Naive thymus-derived CD4-positive, alpha-beta T cell (primary cell): ENCODE measurements at regions not wholly inside any gene's neighbourhood (a gene's known extent, or its start where the extent isn't known, plus 50 kb on each side); places are given as distances from the start of the nearest gene placed in this dataset.

Experiments used
- ATAC-seq: fragments of 150-1000 bp; cut with Tn5 transposase; 2 replicates; pipeline ENCODE4 v1.10.0; 2021; ENCODE audit warnings: mild to moderate bottlenecking, moderate library complexity
- CTCF ChIA-PET: fragments of 350-600 bp; sonication (Branson Sonifier 250); formaldehyde crosslinking; loops from one replicate; lab custom pipeline; 2021; ENCODE audit warnings: antibody characterized with exemption; lab: Charles Lee
- POLR2A ChIA-PET: fragments of 350-600 bp; sonication (Branson Sonifier 250); formaldehyde crosslinking; loops from one replicate; lab custom pipeline; 2021; ENCODE audit warnings: antibody characterized with exemption, inconsistent platforms; lab: Charles Lee
- DNase-seq, 9 donors: peaks; one replicate each; pipeline versions ENCODE4 v3.0.0 to v3.0.0-alpha.2; 2020 to 2022; ENCODE audit warnings: mixed read lengths in 1 of 9
- H3K27ac ChIP-seq: one replicate; pipeline ENCODE4 v1.7.0; 2013; ENCODE audit warnings: mild to moderate bottlenecking, low read depth, low read length, moderate library complexity
- H3K27me3 ChIP-seq, 2 donors: one replicate each; pipeline ENCODE4 v1.7.0; 2013; ENCODE audit warnings: low read length in 2 of 2, mild to moderate bottlenecking in 2 of 2, moderate library complexity in 2 of 2; ENCODE audit not compliant: control insufficient read depth in 2 of 2, insufficient read depth in 2 of 2
- H3K36me3 ChIP-seq, 3 experiments: 1 replicate in 2 of 3; 2 replicates in 1 of 3; pipeline ENCODE4 v1.7.0; 2013; ENCODE audit warnings: low read length in 3 of 3, mild to moderate bottlenecking in 3 of 3, moderate library complexity in 1 of 3; ENCODE audit not compliant: insufficient read depth in 3 of 3, control insufficient read depth in 2 of 3
- H3K4me1 ChIP-seq, 2 donors: one replicate each; pipeline ENCODE4 v1.7.0; 2013; ENCODE audit warnings: low read length in 2 of 2, mild to moderate bottlenecking in 2 of 2, moderate library complexity in 1 of 2; ENCODE audit not compliant: control insufficient read depth in 2 of 2, insufficient read depth in 2 of 2
- H3K4me3 ChIP-seq: 2 replicates; pipeline ENCODE4 v1.7.0; 2013; ENCODE audit warnings: mild to moderate bottlenecking, low read length
- H3K9me3 ChIP-seq, 3 experiments: 1 replicate in 2 of 3; 2 replicates in 1 of 3; pipeline ENCODE4 v1.7.0; 2013; ENCODE audit warnings: low read length in 3 of 3; ENCODE audit not compliant: control insufficient read depth in 2 of 3
- H3K27ac Mint-ChIP-seq, 9 donors: one replicate each; pipeline ENCODE4 v1.8.0; 2020 to 2022; ENCODE audit warnings: mixed read lengths in 9 of 9, mild to moderate bottlenecking in 8 of 9, moderate library complexity in 5 of 9, inconsistent platforms in 2 of 9
- H3K27me3 Mint-ChIP-seq, 5 donors: one replicate each; pipeline ENCODE4 v1.8.0; 2021 to 2022; ENCODE audit warnings: mixed read lengths in 5 of 5, mild to moderate bottlenecking in 1 of 5
- H3K36me3 Mint-ChIP-seq, 5 donors: one replicate each; pipeline ENCODE4 v1.8.0; 2020 to 2022; ENCODE audit warnings: mixed read lengths in 5 of 5, mild to moderate bottlenecking in 3 of 5, inconsistent platforms in 1 of 5
- H3K4me1 Mint-ChIP-seq, 7 donors: one replicate each; pipeline ENCODE4 v1.8.0; 2020 to 2022; ENCODE audit warnings: mixed read lengths in 7 of 7, mild to moderate bottlenecking in 3 of 7, inconsistent platforms in 1 of 7
- H3K4me3 Mint-ChIP-seq, 10 donors: one replicate each; pipeline ENCODE4 v1.8.0; 2020 to 2022; ENCODE audit warnings: mild to moderate bottlenecking in 10 of 10, mixed read lengths in 10 of 10, moderate library complexity in 6 of 10, inconsistent platforms in 2 of 10
- H3K9me3 Mint-ChIP-seq, 11 donors: one replicate each; pipeline ENCODE4 v1.8.0; 2020 to 2022; ENCODE audit warnings: mixed read lengths in 11 of 11, mild to moderate bottlenecking in 4 of 11, inconsistent platforms in 1 of 11, moderate library complexity in 1 of 11
- intact Hi-C, 2 donors: fragments of 100-400 bp; cut with micrococcal nuclease; formaldehyde crosslinking; loops; one replicate each; pipeline ENCODE4 v1.15.1; 2023

GRCh38 chr2:192275632-192276031, 80.9 kb upstream of the TMEFF2 start:
- no peaks in the 10 kb centered on the region for H3K36me3 Mint-ChIP-seq
- peaks cover 0 to 10% (median 4%) of the 10 kb centered on the region in 5 donors for H3K27me3 Mint-ChIP-seq
- POLR2A ChIA-PET: no interaction called here

GRCh38 chr2:192267484-192267883, 72.8 kb upstream of the TMEFF2 start:
- Histone ChIP-seq H3K27ac (no peak overlapping the region), H3K4me1 (no peaks in the 10 kb centered on the region), H3K4me3 (no peak overlapping the region), H3K9me3 (no peaks in the 10 kb centered on the region), H3K27me3 (no peaks in the 10 kb centered on the region), H3K36me3 (no peaks in the 10 kb centered on the region)
- no peak for ATAC-seq
- peaks cover 0 to 3% (median 0%) of the 10 kb centered on the region in 11 donors for H3K9me3 Mint-ChIP-seq
- intact Hi-C loops: no loop called here
- POLR2A ChIA-PET: no interaction called here
- DNase-seq: no peak
- no peaks in the 10 kb centered on the region for H3K27me3 Mint-ChIP-seq
- CTCF ChIA-PET: no interaction called here
- H3K4me1 Mint-ChIP-seq: no peaks in the 10 kb centered on the region
- H3K36me3 Mint-ChIP-seq: no peaks in the 10 kb centered on the region
- no peak overlapping the region for H3K4me3 Mint-ChIP-seq
- H3K27ac Mint-ChIP-seq: no peak overlapping the region

More at GRCh38 chr2:192275632-192276031, 80.9 kb upstream of the TMEFF2 start:
- no peak overlapping the region for H3K27ac ChIP-seq
- Mint-ChIP-seq H3K9me3 (peaks cover 0 to 6% (median 4%) of the 10 kb centered on the region in 11 donors), H3K4me3 (no peak overlapping the region), H3K4me1 (peaks cover 0 to 2% (median 0%) of the 10 kb centered on the region in 7 donors), H3K27ac (no peak overlapping the region)
- ATAC-seq (no peak), DNase-seq (no peak)
- no peaks in the 10 kb centered on the region for H3K27me3 ChIP-seq
- intact Hi-C loops: no loop called here
- H3K4me1 ChIP-seq: no peaks in the 10 kb centered on the region
- CTCF ChIA-PET: no interaction called here
- H3K9me3 ChIP-seq: no peaks in the 10 kb centered on the region
- H3K4me3 ChIP-seq: no peak overlapping the region
- H3K36me3 ChIP-seq: no peaks in the 10 kb centered on the region

GRCh38 chr2:192265751-192266150, 71.0 kb upstream of the TMEFF2 start:
- H3K4me3 Mint-ChIP-seq: no peak overlapping the region
- H3K36me3 Mint-ChIP-seq: no peaks in the 10 kb centered on the region
- Histone ChIP-seq H3K27me3 (no peaks in the 10 kb centered on the region), H3K27ac (no peak overlapping the region), H3K4me3 (no peak overlapping the region), H3K4me1 (no peaks in the 10 kb centered on the region), H3K36me3 (no peaks in the 10 kb centered on the region), H3K9me3 (no peaks in the 10 kb centered on the region)
- intact Hi-C loops: no loop called here
- ChIA-PET CTCF (no interaction called here), POLR2A (no interaction called here)
- no peak overlapping the region for H3K27ac Mint-ChIP-seq
- H3K9me3 Mint-ChIP-seq: peaks cover 0 to 3% (median 0%) of the 10 kb centered on the region in 11 donors
- no peaks in the 10 kb centered on the region for H3K27me3 Mint-ChIP-seq
- ATAC-seq (no peak), DNase-seq (no peak)
- no peaks in the 10 kb centered on the region for H3K4me1 Mint-ChIP-seq

- no peaks in the 10 kb centered on the region for H3K27me3 ChIP-seq
- H3K9me3 ChIP-seq: no peaks in the 10 kb centered on the region
- intact Hi-C loops: no loop called here
- Mint-ChIP-seq H3K27me3 (peaks cover 0 to 3% (median 0%) of the 10 kb centered on the region in 5 donors), H3K36me3 (no peaks in the 10 kb centered on the region), H3K9me3 (peaks cover 0 to 2% (median 0%) of the 10 kb centered on the region in 11 donors), H3K4me1 (no peaks in the 10 kb centered on the region), H3K27ac (no peak overlapping the region), H3K4me3 (no peak overlapping the region)
- H3K27ac ChIP-seq: no peak overlapping the region
- ATAC-seq (no peak), DNase-seq (no peak)
- ChIA-PET POLR2A (no interaction called here), CTCF (no interaction called here)
- H3K4me1 ChIP-seq: no peaks in the 10 kb centered on the region
- H3K4me3 ChIP-seq: no peak overlapping the region
- H3K36me3 ChIP-seq: no peaks in the 10 kb centered on the region
Observed at GRCh38 chr2:192254444-192254843, 59.7 kb upstream of the TMEFF2 start.

GRCh38 chr2:192253692-192254091, 59.0 kb upstream of the TMEFF2 start:
- no peak overlapping the region for H3K4me3 Mint-ChIP-seq
- H3K36me3 ChIP-seq: no peaks in the 10 kb centered on the region

GRCh38 chr2:192250961-192251360, 56.2 kb upstream of the TMEFF2 start:
- H3K4me3 Mint-ChIP-seq: no peak overlapping the region

More at GRCh38 chr2:192253692-192254091, 59.0 kb upstream of the TMEFF2 start:
- H3K9me3 Mint-ChIP-seq: peaks cover 0 to 8% (median 0%) of the 10 kb centered on the region in 11 donors
- Histone ChIP-seq H3K27me3 (no peaks in the 10 kb centered on the region), H3K27ac (no peak overlapping the region), H3K4me3 (no peak overlapping the region), H3K4me1 (no peaks in the 10 kb centered on the region), H3K9me3 (no peaks in the 10 kb centered on the region)
- H3K27ac Mint-ChIP-seq: no peak overlapping the region
- H3K36me3 Mint-ChIP-seq: no peaks in the 10 kb centered on the region
- peaks cover 0 to 8% (median 0%) of the 10 kb centered on the region in 5 donors for H3K27me3 Mint-ChIP-seq
- H3K4me1 Mint-ChIP-seq: no peaks in the 10 kb centered on the region
- POLR2A ChIA-PET: no interaction called here
- no peak for DNase-seq
- no peak for ATAC-seq
- CTCF ChIA-PET: no interaction called here
- intact Hi-C loops: no loop called here

GRCh38 chr2:192247456-192247855, 52.7 kb upstream of the TMEFF2 start:
- H3K27me3 Mint-ChIP-seq: peaks cover 0 to 13% (median 0%) of the 10 kb centered on the region in 5 donors
- Histone ChIP-seq H3K4me3 (no peak overlapping the region), H3K4me1 (no peaks in the 10 kb centered on the region), H3K9me3 (no peaks in the 10 kb centered on the region), H3K27ac (no peak overlapping the region), H3K27me3 (no peaks in the 10 kb centered on the region), H3K36me3 (no peaks in the 10 kb centered on the region)
- no peak overlapping the region for H3K4me3 Mint-ChIP-seq
- POLR2A ChIA-PET: no interaction called here
- H3K27ac Mint-ChIP-seq: no peak overlapping the region
- no peaks in the 10 kb centered on the region for H3K4me1 Mint-ChIP-seq
- ATAC-seq (no peak), DNase-seq (no peak)
- peaks cover 0 to 11% (median 0%) of the 10 kb centered on the region in 11 donors for H3K9me3 Mint-ChIP-seq
- no peaks in the 10 kb centered on the region for H3K36me3 Mint-ChIP-seq
- CTCF ChIA-PET: no interaction called here
- intact Hi-C loops: no loop called here

More at GRCh38 chr2:192250961-192251360, 56.2 kb upstream of the TMEFF2 start:
- no peak overlapping the region for H3K27ac ChIP-seq
- no peaks in the 10 kb centered on the region for H3K9me3 ChIP-seq
- POLR2A ChIA-PET: no interaction called here
- no peak overlapping the region for H3K4me3 ChIP-seq
- CTCF ChIA-PET: no interaction called here
- Mint-ChIP-seq H3K9me3 (peaks cover 0 to 11% (median 0%) of the 10 kb centered on the region in 11 donors), H3K36me3 (no peaks in the 10 kb centered on the region), H3K27me3 (peaks cover 0 to 13% (median 0%) of the 10 kb centered on the region in 5 donors), H3K27ac (no peak overlapping the region), H3K4me1 (no peaks in the 10 kb centered on the region)
- ATAC-seq (no peak), DNase-seq (no peak)
- intact Hi-C loops: no loop called here
- no peaks in the 10 kb centered on the region for H3K36me3 ChIP-seq
- H3K4me1 ChIP-seq: no peaks in the 10 kb centered on the region
- no peaks in the 10 kb centered on the region for H3K27me3 ChIP-seq
